HG03457 (cell line): ENCODE measurements at regions not wholly inside any gene's neighbourhood (a gene's known extent, or its start where the extent isn't known, plus 50 kb on each side); places are given as distances from the start of the nearest gene placed in this dataset.
"Not testable (repeated sequence)": the region's sequence is repeated elsewhere in the genome, so short reads cannot be mapped to it uniquely, and the experiment has no call there.

Experiments
- ATAC-seq: cut with Tn5 transposase; IDR thresholded peaks from one replicate; pipeline ENCODE4 v1.9.1; 2021; ENCODE audit warnings: moderate number of reproducible peaks; ENCODE audit not compliant: unreplicated experiment

DNA sequence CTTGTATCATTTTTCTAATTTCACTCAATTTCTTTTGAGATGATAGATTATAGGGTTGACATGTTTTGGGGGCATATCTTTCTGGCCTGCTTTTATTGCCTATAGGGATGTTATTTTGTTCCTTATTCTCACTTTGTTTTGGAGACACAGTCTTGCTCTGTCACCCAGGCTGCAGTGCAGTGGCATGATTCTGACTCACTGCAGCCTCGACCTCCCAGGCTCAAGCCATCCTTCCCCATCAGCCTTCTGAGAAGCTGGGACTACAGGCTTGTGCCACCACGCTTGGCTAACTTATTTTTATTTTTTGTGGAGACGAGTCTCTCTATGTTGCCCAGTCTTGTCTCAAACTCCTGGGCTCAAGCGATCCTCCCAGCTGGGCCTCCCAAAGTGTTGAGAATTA lies 72.8 kb upstream of the FAN1 start:
- ATAC-seq: no peak

DNA sequence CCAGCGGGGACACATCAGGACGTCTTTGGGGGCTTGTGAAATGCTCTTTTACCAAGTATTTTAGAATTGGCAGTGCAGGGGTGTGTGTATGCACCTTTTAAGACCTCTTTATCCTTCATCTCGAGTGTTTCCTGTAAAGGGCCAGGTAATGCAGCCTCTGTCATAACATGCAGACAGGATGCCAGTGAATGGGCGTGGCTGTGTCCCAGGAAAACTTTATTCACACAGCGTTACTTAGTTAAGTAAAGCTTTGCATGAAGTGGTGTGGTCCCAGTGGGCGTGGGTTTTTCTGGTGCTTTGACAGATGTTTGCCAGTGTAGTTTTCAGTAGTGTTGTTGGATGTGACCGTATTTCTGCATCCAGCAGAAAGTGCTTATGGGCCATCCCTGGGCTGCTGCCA lies 70.3 kb upstream of the FAN1 start:
- ATAC-seq: not testable (repeated sequence)

GRCh38 chr15:30841639-30842038 lies 62.1 kb upstream of the FAN1 start:
- not testable (repeated sequence) for ATAC-seq

GRCh38 chr15:30842798-30843472 lies 60.8 kb upstream of the FAN1 start:
- peak; percentile 91 for ATAC-seq

DNA sequence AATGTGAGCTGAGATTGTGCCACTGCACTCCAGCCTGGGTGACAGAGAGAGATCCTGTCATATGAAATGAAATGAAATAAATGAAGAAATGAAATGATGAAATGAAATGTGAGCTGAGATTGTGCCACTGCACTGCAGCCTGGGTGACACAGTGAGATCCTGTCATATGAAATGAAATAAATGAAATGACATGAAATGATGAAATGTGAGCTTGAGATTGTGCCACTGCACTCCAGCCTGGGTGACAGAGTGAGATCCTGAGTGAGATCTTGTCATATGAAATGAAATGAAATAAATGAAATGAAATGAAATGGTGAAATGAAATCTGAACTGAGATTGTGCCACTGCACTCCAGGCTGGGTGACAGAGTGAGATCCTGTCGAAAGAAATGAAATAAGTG lies 58.2 kb upstream of the FAN1 start:
- ATAC-seq: not testable (repeated sequence)
